Astrocyte (in vitro differentiated cells and primary cell): ENCODE measurements at regions not wholly inside any gene's neighbourhood (a gene's known extent, or its start where the extent isn't known, plus 50 kb on each side); places are given as distances from the start of the nearest gene placed in this dataset.

Source experiments
- CTCF ChIP-seq: IDR thresholded peaks from 2 replicates; pipeline ENCODE4 v1.5.1; 2011; ENCODE audit warnings: low read depth, mild to moderate bottlenecking, inconsistent platforms, low read length, moderate library complexity; ENCODE audit not compliant: insufficient read depth
- EZH2 ChIP-seq: IDR thresholded peaks from 2 replicates; pipeline ENCODE4 v1.6.1; 2012; ENCODE audit warnings: mild to moderate bottlenecking, low read length, inconsistent platforms; ENCODE audit not compliant: insufficient read depth

GRCh38 chr10:78290131-78290750 lies 256.6 kb downstream of the RPS24 start:
- TF ChIP-seq CTCF: no peak
- no peak for TF ChIP-seq EZH2
